KMS-11 (cell line): ENCODE measurements at regions not wholly inside any gene's neighbourhood (a gene's known extent, or its start where the extent isn't known, plus 50 kb on each side); places are given as distances from the start of the nearest gene placed in this dataset.

ENCODE experiments used
- H2AFZ ChIP-seq: fragments of 200-600 bp; sonication (generic); 2 replicates; pipeline ENCODE4 v1.6.1; 2016; ENCODE audit warnings: antibody characterized with exemption, mixed run types, low read depth
- H3K27ac ChIP-seq: fragments of 200-600 bp; sonication (generic); 2 replicates; pipeline ENCODE4 v1.6.1; 2016; ENCODE audit warnings: mild to moderate bottlenecking, mixed run types
- H3K27me3 ChIP-seq: fragments of 200-600 bp; sonication (generic); 2 replicates; pipeline ENCODE4 v1.6.1; 2017; ENCODE audit warnings: mild to moderate bottlenecking, low read depth, mixed run types, moderate library complexity; ENCODE audit not compliant: insufficient read depth
- H3K36me3 ChIP-seq: fragments of 200-600 bp; sonication (generic); 2 replicates; pipeline ENCODE4 v1.6.1; 2017; ENCODE audit warnings: mild to moderate bottlenecking, mixed run types; ENCODE audit not compliant: insufficient read depth
- H3K4me1 ChIP-seq: fragments of 200-600 bp; sonication (generic); 2 replicates; pipeline ENCODE4 v1.6.1; 2016; ENCODE audit warnings: mild to moderate bottlenecking, low read depth, mixed run types; ENCODE audit not compliant: poor library complexity, severe bottlenecking
- H3K4me2 ChIP-seq: fragments of 200-600 bp; sonication (generic); 2 replicates; pipeline ENCODE4 v1.7.0; 2016; ENCODE audit warnings: mild to moderate bottlenecking, mixed run types
- H3K4me3 ChIP-seq: fragments of 200-600 bp; sonication (generic); IDR thresholded peaks from 2 replicates; pipeline ENCODE4 v1.6.1; 2017; ENCODE audit warnings: low read depth, low read length, mixed read lengths; ENCODE audit not compliant: insufficient read depth
- H3K79me2 ChIP-seq: fragments of 200-600 bp; sonication (generic); 2 replicates; pipeline ENCODE4 v1.6.1; 2016; ENCODE audit warnings: low read depth, mixed run types; ENCODE audit not compliant: insufficient read depth
- H3K9ac ChIP-seq: fragments of 200-600 bp; sonication (generic); 2 replicates; pipeline ENCODE4 v1.6.1; 2016; ENCODE audit warnings: mild to moderate bottlenecking, mixed run types
- H4K20me1 ChIP-seq: fragments of 200-600 bp; sonication (generic); 2 replicates; pipeline ENCODE4 v1.6.1; 2016; ENCODE audit warnings: mild to moderate bottlenecking, mixed run types; ENCODE audit not compliant: insufficient read depth
- CTCF ChIP-seq: fragments of 200-600 bp; sonication (generic); conservative IDR thresholded peaks from 2 replicates; pipeline ENCODE4 v1.6.1; 2017; ENCODE audit warnings: low read depth, mild to moderate bottlenecking, antibody characterized with exemption, low read length, moderate library complexity, mixed read lengths

GRCh38 chr5:113678924-113679575 lies 165.6 kb downstream of the YTHDC2 start:
- peak; percentile 86 for TF ChIP-seq CTCF
- H4K20me1 ChIP-seq: no peaks in the 10 kb centered on the region
- no peak overlapping the region for H2AFZ ChIP-seq
- H3K4me3 ChIP-seq: no peak overlapping the region
- H3K4me1 ChIP-seq: no peaks in the 10 kb centered on the region
- no peaks in the 10 kb centered on the region for H3K27me3 ChIP-seq
- H3K79me2 ChIP-seq: no peaks in the 10 kb centered on the region
- H3K27ac ChIP-seq: no peak overlapping the region
- H3K4me2 ChIP-seq: no peak overlapping the region
- H3K9ac ChIP-seq: no peak overlapping the region
- H3K36me3 ChIP-seq: no peaks in the 10 kb centered on the region

GRCh38 chr5:113680534-113680933 lies 167.0 kb downstream of the YTHDC2 start:
- Histone ChIP-seq H3K4me2 (no peak overlapping the region), H3K4me3 (no peak overlapping the region), H3K36me3 (no peaks in the 10 kb centered on the region), H3K79me2 (no peaks in the 10 kb centered on the region), H3K4me1 (no peaks in the 10 kb centered on the region), H3K27ac (no peak overlapping the region), H3K27me3 (no peaks in the 10 kb centered on the region), H3K9ac (no peak overlapping the region), H2AFZ (no peak overlapping the region), H4K20me1 (no peaks in the 10 kb centered on the region)
- no peak for TF ChIP-seq CTCF

- Histone ChIP-seq H2AFZ (no peak overlapping the region), H3K36me3 (no peaks in the 10 kb centered on the region), H4K20me1 (no peaks in the 10 kb centered on the region), H3K4me1 (no peaks in the 10 kb centered on the region), H3K79me2 (no peaks in the 10 kb centered on the region), H3K4me2 (no peak overlapping the region), H3K9ac (no peak overlapping the region), H3K27ac (no peak overlapping the region), H3K27me3 (no peaks in the 10 kb centered on the region), H3K4me3 (no peak overlapping the region)
- peak; percentile 21; the same call in 1 of the 2 replicates for TF ChIP-seq CTCF
Observed at GRCh38 chr5:113682497-113683136, 169.1 kb downstream of the YTHDC2 start.

GRCh38 chr5:113683211-113683610 lies 169.7 kb downstream of the YTHDC2 start:
- Histone ChIP-seq H3K4me1 (no peaks in the 10 kb centered on the region), H3K79me2 (no peaks in the 10 kb centered on the region), H3K27ac (no peak overlapping the region), H3K9ac (no peak overlapping the region), H3K36me3 (no peaks in the 10 kb centered on the region), H3K4me2 (no peak overlapping the region), H3K4me3 (no peak overlapping the region), H2AFZ (no peak overlapping the region), H4K20me1 (no peaks in the 10 kb centered on the region), H3K27me3 (no peaks in the 10 kb centered on the region)
- no peak for TF ChIP-seq CTCF
